ENCODE measurements at regions not wholly inside any gene's neighbourhood (a gene's known extent, or its start where the extent isn't known, plus 50 kb on each side); places are given as distances from the start of the nearest gene placed in this dataset.

- TF ChIP-seq TAF1 (IDR thresholded peaks at IDR 0.05; ENCODE audit: low read depth) (no peak), YY1 (IDR thresholded peaks at IDR 0.05; ENCODE audit: low read depth) (no peak), ZBTB7A (IDR thresholded peaks at IDR 0.05; ENCODE audit: low read depth) (no peak), MAX (IDR thresholded peaks at IDR 0.05) (no peak), NFIC (IDR thresholded peaks at IDR 0.05) (no peak), REST (IDR thresholded peaks at IDR 0.05; ENCODE audit: low read depth) (no peak), FOXM1 (IDR thresholded peaks at IDR 0.05; ENCODE audit: borderline replicate concordance, low read depth) (no peak), RAD21 (IDR thresholded peaks at IDR 0.05; ENCODE audit: low read depth) (no peak), USF1 (IDR thresholded peaks at IDR 0.05) (no peak), CREB1 (IDR thresholded peaks at IDR 0.05; ENCODE audit: low read depth) (no peak), CEBPB (IDR thresholded peaks at IDR 0.05) (no peak), EGR1 (IDR thresholded peaks at IDR 0.05) (no peak), TEAD4 (IDR thresholded peaks at IDR 0.05) (no peak), TCF12 (IDR thresholded peaks at IDR 0.05; ENCODE audit: low read depth) (no peak), EP300 (IDR thresholded peaks at IDR 0.05; ENCODE audit: borderline replicate concordance) (no peak)
Observed at GRCh38 chr15:70439304-70439877, 324.0 kb downstream of the UACA start.

GRCh38 chr15:70438776-70439175, 324.6 kb downstream of the UACA start:
- TF ChIP-seq NFIC (IDR thresholded peaks at IDR 0.05) (no peak), TCF12 (IDR thresholded peaks at IDR 0.05; ENCODE audit: low read depth) (no peak), TEAD4 (IDR thresholded peaks at IDR 0.05) (no peak), REST (IDR thresholded peaks at IDR 0.05; ENCODE audit: low read depth) (no peak), MAX (IDR thresholded peaks at IDR 0.05) (no peak), ZBTB7A (IDR thresholded peaks at IDR 0.05; ENCODE audit: low read depth) (no peak), EP300 (IDR thresholded peaks at IDR 0.05; ENCODE audit: borderline replicate concordance) (no peak), CREB1 (IDR thresholded peaks at IDR 0.05; ENCODE audit: low read depth) (no peak), USF1 (IDR thresholded peaks at IDR 0.05) (no peak), FOXM1 (IDR thresholded peaks at IDR 0.05; ENCODE audit: borderline replicate concordance, low read depth) (no peak), RAD21 (IDR thresholded peaks at IDR 0.05; ENCODE audit: low read depth) (no peak), TAF1 (IDR thresholded peaks at IDR 0.05; ENCODE audit: low read depth) (no peak), YY1 (IDR thresholded peaks at IDR 0.05; ENCODE audit: low read depth) (no peak), EGR1 (IDR thresholded peaks at IDR 0.05) (no peak), CEBPB (IDR thresholded peaks at IDR 0.05) (no peak)

GRCh38 chr15:70437882-70438451, 325.4 kb downstream of the UACA start:
- TF ChIP-seq FOXM1 (IDR thresholded peaks at IDR 0.05; ENCODE audit: borderline replicate concordance, low read depth) (no peak), CREB1 (IDR thresholded peaks at IDR 0.05; ENCODE audit: low read depth) (no peak), NFIC (IDR thresholded peaks at IDR 0.05) (no peak), ZBTB7A (IDR thresholded peaks at IDR 0.05; ENCODE audit: low read depth) (no peak), CEBPB (IDR thresholded peaks at IDR 0.05) (no peak), REST (IDR thresholded peaks at IDR 0.05; ENCODE audit: low read depth) (no peak), EGR1 (IDR thresholded peaks at IDR 0.05) (no peak)

- TF ChIP-seq RAD21 (IDR thresholded peaks at IDR 0.05; ENCODE audit: low read depth) (no peak), CREB1 (IDR thresholded peaks at IDR 0.05; ENCODE audit: low read depth) (no peak), NFIC (IDR thresholded peaks at IDR 0.05) (no peak), TAF1 (IDR thresholded peaks at IDR 0.05; ENCODE audit: low read depth) (no peak), MAX (IDR thresholded peaks at IDR 0.05) (no peak), REST (IDR thresholded peaks at IDR 0.05; ENCODE audit: low read depth) (no peak), TCF12 (IDR thresholded peaks at IDR 0.05; ENCODE audit: low read depth) (no peak), EGR1 (IDR thresholded peaks at IDR 0.05) (no peak), YY1 (IDR thresholded peaks at IDR 0.05; ENCODE audit: low read depth) (no peak), USF1 (IDR thresholded peaks at IDR 0.05) (no peak), ZBTB7A (IDR thresholded peaks at IDR 0.05; ENCODE audit: low read depth) (no peak), TEAD4 (IDR thresholded peaks at IDR 0.05) (no peak), CEBPB (IDR thresholded peaks at IDR 0.05) (no peak), FOXM1 (IDR thresholded peaks at IDR 0.05; ENCODE audit: borderline replicate concordance, low read depth) (no peak), EP300 (IDR thresholded peaks at IDR 0.05; ENCODE audit: borderline replicate concordance) (no peak)
Observed at GRCh38 chr15:70437089-70437488, 326.3 kb downstream of the UACA start.

Data from Ishikawa (cell line).